HepG2 (cell line): ENCODE measurements at regions not wholly inside any gene's neighbourhood (a gene's known extent, or its start where the extent isn't known, plus 50 kb on each side); places are given as distances from the start of the nearest gene placed in this dataset.

Experiments
- ATAC-seq: fragments of 200-7000 bp; cut with Tn5 transposase; 3 replicates; pipeline ENCODE4 v1.9.1; 2020; ENCODE audit warnings: mild to moderate bottlenecking, moderate library complexity
- BruUV-seq: library from RNA; stranded (reverse); fragments of 400-500 nt; replicated peaks from 2 replicates; lab custom pipeline; 2021; lab: Mats Ljungman, UMichigan
- CTCF ChIA-PET: fragments of 300-600 bp; formaldehyde crosslinking; extraction: SDS; loops from one replicate; lab custom pipeline; 2021; ENCODE audit warnings: low total read pairs, inconsistent platforms, low intra/inter-chr PET ratio; lab: Yijun Ruan, JAX
- POLR2A ChIA-PET: fragments of 350-600 bp; sonication (Branson Sonifier 250); formaldehyde crosslinking; loops from one replicate; lab custom pipeline; 2020; ENCODE audit warnings: antibody characterized with exemption, inconsistent platforms; lab: Yijun Ruan, JAX
- DNase-seq: peaks from one replicate; pipeline ENCODE4 v3.0.0-alpha.2; 2015; ENCODE audit warnings: low spot score
- FAIRE-seq: peaks from 3 replicates; lab custom pipeline; 2011; peaks lifted over from hg19 to GRCh38; lab: Jason Lieb, UNC
- H2AFZ ChIP-seq: one replicate; pipeline ENCODE4 v1.6.1; 2011; ENCODE audit warnings: low read length, inconsistent platforms
- H3K27ac ChIP-seq: fragments of 300-600 bp; 3 replicates; pipeline ENCODE4 v1.8.0; 2011; ENCODE audit warnings: mixed run types, mild to moderate bottlenecking, mixed read lengths, low read length, inconsistent platforms; ENCODE audit not compliant: insufficient read depth; ENCODE audit errors: extremely low read length
- H3K27me3 ChIP-seq, 2 experiments: fragments of 200-600 bp in 1 of 2; 2 replicates in 1 of 2; 3 replicates in 1 of 2; pipeline versions ENCODE4 v1.6.0 to v1.8.0; 2011; ENCODE audit warnings: low read length in 2 of 2, mild to moderate bottlenecking in 2 of 2, moderate library complexity in 2 of 2, inconsistent platforms in 1 of 2; ENCODE audit not compliant: insufficient read depth in 2 of 2, control insufficient read depth in 1 of 2
- H3K36me3 ChIP-seq, 2 experiments: fragments of 200-600 bp in 1 of 2; replicated peaks in 1 of 2; 2 replicates in 1 of 2; 3 replicates in 1 of 2; pipeline versions ENCODE4 v1.5.1 to v1.8.0; 2011; ENCODE audit warnings: low read length in 2 of 2, inconsistent platforms in 1 of 2; ENCODE audit not compliant: insufficient read depth in 2 of 2, control insufficient read depth in 1 of 2
- H3K4me1 ChIP-seq: 2 replicates; pipeline ENCODE4 v1.5.1; 2012; ENCODE audit warnings: low read length, inconsistent platforms; ENCODE audit not compliant: insufficient read depth
- H3K4me2 ChIP-seq: 2 replicates; pipeline ENCODE4 v1.6.0; 2011; ENCODE audit warnings: low read depth, low read length, inconsistent platforms
- H3K4me3 ChIP-seq, 3 experiments: fragments of 200-600 bp in 1 of 3; sonication (generic), shearing (Covaris generic) in 1 of 3; replicated peaks in 1 of 3; 2 replicates each; pipeline ENCODE4 v1.5.1; 2011 to 2016; ENCODE audit warnings: low read length in 3 of 3, inconsistent platforms in 2 of 3, low read depth in 2 of 3, mild to moderate bottlenecking in 2 of 3, control low read depth in 1 of 3, mixed read lengths in 1 of 3; ENCODE audit not compliant: insufficient read depth in 1 of 3
- H3K79me2 ChIP-seq: one replicate; pipeline ENCODE4 v1.6.1; 2011; ENCODE audit warnings: low read length, inconsistent platforms; ENCODE audit not compliant: insufficient read depth
- H3K9ac ChIP-seq: 2 replicates; pipeline ENCODE4 v1.6.0; 2011; ENCODE audit warnings: mild to moderate bottlenecking, low read depth, low read length, inconsistent platforms; ENCODE audit not compliant: insufficient read depth
- H3K9me3 ChIP-seq: 2 replicates; pipeline ENCODE4 v1.5.1; 2012; ENCODE audit warnings: mild to moderate bottlenecking, low read length
- H4K20me1 ChIP-seq: 2 replicates; pipeline ENCODE4 v1.6.0; 2011; ENCODE audit warnings: inconsistent platforms, mild to moderate bottlenecking, low read length, moderate library complexity; ENCODE audit not compliant: insufficient read depth
- EHMT2 ChIP-seq: fragments of 200-600 bp; sonication (generic); IDR thresholded peaks from 2 replicates; pipeline ENCODE4 v1.7.0; 2017; ENCODE audit warnings: antibody characterized with exemption, low read depth, low read length, borderline replicate concordance
- FOXM1 ChIP-seq: sonication (generic); formaldehyde crosslinking; IDR thresholded peaks from 2 replicates; pipeline ENCODE4 v1.5.0; 2020; ENCODE audit warnings: missing genetic modification reagents
- MEF2D ChIP-seq: sonication (generic); formaldehyde crosslinking; IDR thresholded peaks from 2 replicates; pipeline ENCODE4 v1.5.1; 2020; ENCODE audit warnings: mild to moderate bottlenecking, missing genetic modification reagents
- NPAS2 ChIP-seq: sonication (generic); formaldehyde crosslinking; IDR thresholded peaks from 2 replicates; pipeline ENCODE4 v1.8.0; 2022; ENCODE audit warnings: mild to moderate bottlenecking, missing genetic modification reagents, borderline replicate concordance
- SRSF4 ChIP-seq: fragments of 200-400 bp; formaldehyde crosslinking; IDR thresholded peaks from one replicate; pipeline ENCODE4 v1.6.1; 2018; ENCODE audit warnings: mild to moderate bottlenecking, low read depth, low read length, moderate library complexity; ENCODE audit not compliant: poor library complexity, severe bottlenecking
- WIZ ChIP-seq: sonication (generic); formaldehyde crosslinking; IDR thresholded peaks from 2 replicates; pipeline ENCODE4 v1.5.1; 2020; ENCODE audit warnings: mild to moderate bottlenecking, missing genetic modification reagents
- ZC3H4 ChIP-seq: sonication (generic); formaldehyde crosslinking; IDR thresholded peaks from 2 replicates; pipeline ENCODE4 v1.4.0; 2020; ENCODE audit warnings: missing genetic modification reagents, borderline replicate concordance
- ZFAT ChIP-seq: sonication (generic); formaldehyde crosslinking; conservative IDR thresholded peaks from 2 replicates; pipeline ENCODE4 v1.8.1; 2023; ENCODE audit warnings: missing genetic modification reagents, inconsistent platforms
- ZNF747 ChIP-seq: sonication (generic); formaldehyde crosslinking; IDR thresholded peaks from 2 replicates; pipeline ENCODE4 v1.8.1; 2023; ENCODE audit warnings: missing genetic modification reagents, mild to moderate bottlenecking, borderline replicate concordance
- WGBS: methylation state at CpG from one replicate; pipeline ENCODE4 v1.1.6; 2017; ENCODE audit warnings: low lambda C conversion rate; 5-methylcytosine and 5-hydroxymethylcytosine counted together
- in situ Hi-C: cut with HindIII; loops from 2 replicates; pipeline ENCODE4 v1.10.0; 2017; ENCODE audit warnings: low pct_unique_long_range_greater_than_20kb; ENCODE audit not compliant: extremely low pct_ligation_motif_present
- intact Hi-C: fragments of 100-400 bp; cut with micrococcal nuclease; formaldehyde crosslinking; loops from one replicate; pipeline ENCODE4 v1.10.0; 2022; ENCODE audit not compliant: unreplicated experiment
- TF ChIP-seq, protein P1 (sequence below): sonication (generic); formaldehyde crosslinking; IDR thresholded peaks from 2 replicates; pipeline ENCODE4 v1.4.0; 2020; ENCODE audit warnings: low read depth, mild to moderate bottlenecking, missing genetic modification reagents
- TF ChIP-seq, protein P2 (sequence below): sonication (generic); formaldehyde crosslinking; conservative IDR thresholded peaks from 2 replicates; pipeline ENCODE4 v1.8.0; 2022; ENCODE audit warnings: missing genetic modification reagents
- TF ChIP-seq, protein P3 (sequence below): sonication (generic); formaldehyde crosslinking; IDR thresholded peaks from 2 replicates; pipeline ENCODE4 v1.8.0; 2022; ENCODE audit warnings: mild to moderate bottlenecking, missing genetic modification reagents

DNA sequence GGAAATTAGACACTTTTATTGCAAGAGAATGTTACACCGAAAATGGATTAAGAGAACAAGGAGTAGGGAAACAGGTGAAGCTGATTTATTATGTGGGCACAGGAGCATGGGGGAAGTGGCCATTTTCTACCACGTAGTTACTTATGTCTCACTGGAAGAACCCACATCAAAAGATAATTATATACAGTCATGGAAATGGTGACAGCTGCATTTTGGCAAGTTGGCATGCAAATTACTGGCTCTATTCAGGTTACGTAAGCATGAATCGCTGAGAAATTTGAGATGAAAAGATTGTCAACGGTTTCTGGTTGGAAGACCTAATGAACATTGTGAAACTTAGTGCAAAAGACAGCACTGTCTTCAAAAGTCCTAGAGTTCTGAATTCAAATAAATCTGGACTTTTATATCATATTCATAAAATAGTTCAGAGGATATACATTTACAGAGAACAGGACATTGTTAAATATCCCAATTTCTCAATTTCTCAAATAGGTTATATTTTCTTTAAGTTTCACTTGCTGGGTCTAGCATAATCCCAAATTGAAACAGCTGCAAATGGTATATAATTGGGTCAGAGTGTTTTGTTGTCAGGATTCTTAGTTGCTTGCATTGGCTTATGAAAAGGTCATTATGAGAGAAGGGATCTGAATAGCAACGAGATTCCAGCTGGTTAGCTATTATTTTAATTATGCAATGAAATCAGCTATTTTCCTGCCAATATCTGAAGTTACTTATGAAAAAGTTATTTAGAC lies 567.8 kb downstream of the ZPLD1 start:
- in situ Hi-C loops = no loop called here
- DNase-seq = no peak
- POLR2A ChIA-PET = no interaction called here

DNA sequence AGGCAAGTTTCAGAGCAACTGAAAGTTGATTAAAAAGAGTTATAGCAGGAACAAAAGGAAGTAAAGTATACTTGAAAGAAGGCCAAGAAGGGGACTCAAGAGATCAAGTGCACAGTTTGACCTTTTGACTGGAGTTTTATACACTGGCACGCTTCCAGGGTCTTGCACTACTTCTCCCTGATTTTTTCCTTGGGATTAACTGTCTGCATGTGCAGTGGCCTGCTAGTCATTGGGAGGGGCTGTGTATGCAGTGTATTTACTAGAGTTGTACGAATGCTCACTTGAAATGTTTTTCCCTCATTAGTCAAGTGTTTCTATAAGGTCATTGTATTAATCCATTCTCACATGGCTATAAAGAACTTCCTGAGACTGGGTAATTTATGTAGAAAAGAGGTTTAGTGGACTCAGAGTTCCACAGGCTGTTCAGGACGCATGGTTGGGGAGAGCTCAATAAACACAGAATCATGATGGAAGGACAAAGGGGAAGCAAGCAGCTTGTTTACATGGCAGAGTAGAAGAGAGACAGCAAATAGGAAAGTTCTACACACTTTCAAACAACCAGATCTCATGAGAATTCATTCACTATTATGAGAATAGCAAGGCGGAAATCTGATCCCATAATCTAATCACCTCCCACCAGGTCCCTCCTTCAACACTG lies 571.8 kb downstream of the ZPLD1 start:
- Histone ChIP-seq H3K27me3 (no peaks in the 10 kb centered on the region), H3K79me2 (no peaks in the 10 kb centered on the region), H2AFZ (no peak overlapping the region), H3K27ac (no peak overlapping the region), H3K9me3 (peaks cover 36% of the 10 kb centered on the region), H3K4me1 (no peaks in the 10 kb centered on the region), H3K36me3 (no peaks in the 10 kb centered on the region), H4K20me1 (no peaks in the 10 kb centered on the region), H3K4me3 (no peak overlapping the region), H3K9ac (no peak overlapping the region), H3K4me2 (no peak overlapping the region)
- in situ Hi-C loops = no loop called here
- FAIRE-seq = no peak
- DNase-seq = no peak
- intact Hi-C loops = no loop called here
- ATAC-seq = no peak
- 12% methylated on average over 4 of the region's 4 CpGs for WGBS
- POLR2A ChIA-PET = no interaction called here
- BruUV-seq = no TSS peak
- CTCF ChIA-PET = no interaction called here
- TF ChIP-seq FOXM1 (CRISPR knock-in tag) (no peak), SRSF4 (no peak), MEF2D (CRISPR knock-in tag) (no peak), NPAS2 (no peak), ZFAT (CRISPR knock-in tag) (no peak), EHMT2 (no peak), WIZ (CRISPR knock-in tag) (no peak), ZNF747 (CRISPR knock-in tag) (no peak)
- TF ChIP-seq, protein P1, sequence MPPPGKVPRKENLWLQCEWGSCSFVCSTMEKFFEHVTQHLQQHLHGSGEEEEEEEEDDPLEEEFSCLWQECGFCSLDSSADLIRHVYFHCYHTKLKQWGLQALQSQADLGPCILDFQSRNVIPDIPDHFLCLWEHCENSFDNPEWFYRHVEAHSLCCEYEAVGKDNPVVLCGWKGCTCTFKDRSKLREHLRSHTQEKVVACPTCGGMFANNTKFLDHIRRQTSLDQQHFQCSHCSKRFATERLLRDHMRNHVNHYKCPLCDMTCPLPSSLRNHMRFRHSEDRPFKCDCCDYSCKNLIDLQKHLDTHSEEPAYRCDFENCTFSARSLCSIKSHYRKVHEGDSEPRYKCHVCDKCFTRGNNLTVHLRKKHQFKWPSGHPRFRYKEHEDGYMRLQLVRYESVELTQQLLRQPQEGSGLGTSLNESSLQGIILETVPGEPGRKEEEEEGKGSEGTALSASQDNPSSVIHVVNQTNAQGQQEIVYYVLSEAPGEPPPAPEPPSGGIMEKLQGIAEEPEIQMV (CRISPR knock-in tag) = no peak
- TF ChIP-seq, protein P2, sequence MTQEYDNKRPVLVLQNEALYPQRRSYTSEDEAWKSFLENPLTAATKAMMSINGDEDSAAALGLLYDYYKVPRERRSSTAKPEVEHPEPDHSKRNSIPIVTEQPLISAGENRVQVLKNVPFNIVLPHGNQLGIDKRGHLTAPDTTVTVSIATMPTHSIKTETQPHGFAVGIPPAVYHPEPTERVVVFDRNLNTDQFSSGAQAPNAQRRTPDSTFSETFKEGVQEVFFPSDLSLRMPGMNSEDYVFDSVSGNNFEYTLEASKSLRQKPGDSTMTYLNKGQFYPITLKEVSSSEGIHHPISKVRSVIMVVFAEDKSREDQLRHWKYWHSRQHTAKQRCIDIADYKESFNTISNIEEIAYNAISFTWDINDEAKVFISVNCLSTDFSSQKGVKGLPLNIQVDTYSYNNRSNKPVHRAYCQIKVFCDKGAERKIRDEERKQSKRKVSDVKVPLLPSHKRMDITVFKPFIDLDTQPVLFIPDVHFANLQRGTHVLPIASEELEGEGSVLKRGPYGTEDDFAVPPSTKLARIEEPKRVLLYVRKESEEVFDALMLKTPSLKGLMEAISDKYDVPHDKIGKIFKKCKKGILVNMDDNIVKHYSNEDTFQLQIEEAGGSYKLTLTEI (CRISPR knock-in tag) = no peak

More for the DNA sequence above, 567.8 kb downstream of the ZPLD1 start:
- H3K36me3 ChIP-seq = no peaks in the 10 kb centered on the region
- no peak overlapping the region for H3K4me2 ChIP-seq
- H2AFZ ChIP-seq = no peak overlapping the region
- H3K4me3 ChIP-seq = no peak overlapping the region
- no peak for ATAC-seq
- BruUV-seq = no TSS peak
- TF ChIP-seq, protein P3, sequence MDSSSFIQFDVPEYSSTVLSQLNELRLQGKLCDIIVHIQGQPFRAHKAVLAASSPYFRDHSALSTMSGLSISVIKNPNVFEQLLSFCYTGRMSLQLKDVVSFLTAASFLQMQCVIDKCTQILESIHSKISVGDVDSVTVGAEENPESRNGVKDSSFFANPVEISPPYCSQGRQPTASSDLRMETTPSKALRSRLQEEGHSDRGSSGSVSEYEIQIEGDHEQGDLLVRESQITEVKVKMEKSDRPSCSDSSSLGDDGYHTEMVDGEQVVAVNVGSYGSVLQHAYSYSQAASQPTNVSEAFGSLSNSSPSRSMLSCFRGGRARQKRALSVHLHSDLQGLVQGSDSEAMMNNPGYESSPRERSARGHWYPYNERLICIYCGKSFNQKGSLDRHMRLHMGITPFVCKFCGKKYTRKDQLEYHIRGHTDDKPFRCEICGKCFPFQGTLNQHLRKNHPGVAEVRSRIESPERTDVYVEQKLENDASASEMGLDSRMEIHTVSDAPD = no peak
- TF ChIP-seq ZC3H4 (CRISPR knock-in tag) = no peak
- peaks cover 28% of the 10 kb centered on the region for H3K9me3 ChIP-seq
- H3K9ac ChIP-seq = no peak overlapping the region
- no peaks in the 10 kb centered on the region for H3K27me3 ChIP-seq
- H3K79me2 ChIP-seq = no peaks in the 10 kb centered on the region
- intact Hi-C loops = no loop called here
- CTCF ChIA-PET = no interaction called here
- no peak for FAIRE-seq
- no peak overlapping the region for H3K27ac ChIP-seq
- no peaks in the 10 kb centered on the region for H4K20me1 ChIP-seq
- 25% methylated on average over 6 of the region's 6 CpGs for WGBS
- H3K4me1 ChIP-seq = no peaks in the 10 kb centered on the region
